ENCODE measurements at regions not wholly inside any gene's neighbourhood (a gene's known extent, or its start where the extent isn't known, plus 50 kb on each side); places are given as distances from the start of the nearest gene placed in this dataset.

DNA sequence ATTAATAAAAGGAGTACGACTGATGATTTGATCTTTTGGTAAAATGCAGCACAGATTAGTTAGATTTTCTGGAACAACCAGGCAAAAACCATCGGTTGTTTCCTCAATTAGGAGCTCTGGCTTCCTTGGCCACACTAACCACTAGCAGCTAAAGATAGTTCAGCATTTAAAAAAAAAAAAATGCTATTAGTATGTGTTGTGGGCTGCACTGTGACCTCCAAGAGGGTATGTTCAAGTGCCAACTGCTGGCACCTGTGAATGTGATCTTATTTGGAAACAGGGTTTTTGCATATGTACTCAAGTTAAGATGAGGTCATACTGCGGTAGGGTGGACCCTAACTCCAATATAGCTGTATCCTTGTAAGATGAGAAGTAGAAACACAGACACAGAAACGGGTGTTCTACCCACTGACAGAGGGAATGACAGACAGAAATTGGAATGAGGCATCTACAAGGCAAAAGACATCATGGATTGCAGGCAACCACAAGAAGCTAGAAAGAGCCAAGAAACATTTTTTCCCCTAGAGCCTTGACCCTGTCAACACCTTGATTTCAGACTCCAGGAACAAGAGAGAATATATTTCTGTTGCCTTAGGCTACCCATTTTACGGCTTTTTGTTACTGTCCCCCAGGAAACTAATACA is 534.6 kb upstream of the ROBO2 start:
- Histone ChIP-seq H3K9ac (ENCODE audit: low read depth, low read length, poor library complexity, severe bottlenecking) (no peak overlapping the region), H3K36me3 (ENCODE audit: insufficient read depth, low read length) (no peaks in the 10 kb centered on the region), H3K9me3 (ENCODE audit: insufficient read depth, low read depth, low read length) (no peaks in the 10 kb centered on the region; the same call in 1 of the 2 replicates), H3K27me3 (ENCODE audit: insufficient read depth, low read length, poor library complexity, severe bottlenecking) (no peaks in the 10 kb centered on the region), H3K79me2 (ENCODE audit: insufficient read depth, low read length) (no peaks in the 10 kb centered on the region), H3F3A (ENCODE audit: low read depth) (no peaks in the 10 kb centered on the region), H3K4me2 (ENCODE audit: low read depth, low read length, poor library complexity, severe bottlenecking) (no peak overlapping the region), H3K9me2 (replicated peaks; ENCODE audit: low read depth, low read length) (no peaks in the 10 kb centered on the region), H2AFZ (ENCODE audit: low read length) (no peak overlapping the region), H4K20me1 (ENCODE audit: insufficient read depth, low read length, poor library complexity, severe bottlenecking) (no peaks in the 10 kb centered on the region), H3K4me3 (ENCODE audit: low read length, poor library complexity, severe bottlenecking) (no peak overlapping the region), H3K4me1 (ENCODE audit: insufficient read depth, low read length, poor library complexity, severe bottlenecking) (no peaks in the 10 kb centered on the region)
- no peak for TF ChIP-seq EZH2phosphoT487 (IDR thresholded peaks at IDR 0.05; ENCODE audit: borderline replicate concordance)
- TF ChIP-seq, protein P1, sequence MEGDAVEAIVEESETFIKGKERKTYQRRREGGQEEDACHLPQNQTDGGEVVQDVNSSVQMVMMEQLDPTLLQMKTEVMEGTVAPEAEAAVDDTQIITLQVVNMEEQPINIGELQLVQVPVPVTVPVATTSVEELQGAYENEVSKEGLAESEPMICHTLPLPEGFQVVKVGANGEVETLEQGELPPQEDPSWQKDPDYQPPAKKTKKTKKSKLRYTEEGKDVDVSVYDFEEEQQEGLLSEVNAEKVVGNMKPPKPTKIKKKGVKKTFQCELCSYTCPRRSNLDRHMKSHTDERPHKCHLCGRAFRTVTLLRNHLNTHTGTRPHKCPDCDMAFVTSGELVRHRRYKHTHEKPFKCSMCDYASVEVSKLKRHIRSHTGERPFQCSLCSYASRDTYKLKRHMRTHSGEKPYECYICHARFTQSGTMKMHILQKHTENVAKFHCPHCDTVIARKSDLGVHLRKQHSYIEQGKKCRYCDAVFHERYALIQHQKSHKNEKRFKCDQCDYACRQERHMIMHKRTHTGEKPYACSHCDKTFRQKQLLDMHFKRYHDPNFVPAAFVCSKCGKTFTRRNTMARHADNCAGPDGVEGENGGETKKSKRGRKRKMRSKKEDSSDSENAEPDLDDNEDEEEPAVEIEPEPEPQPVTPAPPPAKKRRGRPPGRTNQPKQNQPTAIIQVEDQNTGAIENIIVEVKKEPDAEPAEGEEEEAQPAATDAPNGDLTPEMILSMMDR (conservative IDR thresholded peaks at IDR 0.05; ENCODE audit: low read length): no peak

DNA sequence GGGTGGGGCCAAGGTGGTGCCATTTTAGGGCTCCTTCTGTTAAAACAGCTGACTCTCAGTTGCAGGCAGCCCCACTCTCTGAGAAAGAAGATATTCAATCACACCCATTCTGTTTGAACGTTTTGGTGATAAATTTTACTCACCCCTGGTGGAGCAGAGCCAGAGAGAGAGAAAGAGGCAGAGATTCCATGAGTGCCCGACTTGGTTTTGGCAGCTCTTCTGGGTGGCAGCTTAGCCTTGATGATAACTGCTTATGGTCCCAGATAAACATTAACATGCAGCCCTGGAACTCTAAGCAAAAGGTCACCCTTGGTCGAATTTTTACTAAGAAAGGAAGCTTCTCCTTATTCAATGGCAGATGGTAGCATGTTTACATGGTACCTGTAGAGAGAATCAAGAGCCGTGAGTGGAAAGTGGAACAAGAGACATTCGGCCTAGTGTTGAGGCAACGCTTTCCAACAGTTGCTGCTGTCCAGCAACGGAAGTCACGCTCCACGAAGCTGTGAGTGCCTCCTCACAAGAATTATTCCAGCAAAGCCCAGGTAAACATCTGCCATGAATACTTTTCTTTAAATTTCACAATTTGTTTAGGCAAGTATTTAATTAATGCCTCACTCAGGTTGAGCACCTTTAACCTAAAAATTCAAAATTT is 530.6 kb upstream of the ROBO2 start:
- no peak overlapping the region for H3K4me2 ChIP-seq (ENCODE audit: low read depth, low read length, poor library complexity, severe bottlenecking)
- no peak overlapping the region for H3K4me3 ChIP-seq (ENCODE audit: low read length, poor library complexity, severe bottlenecking)
- no peaks in the 10 kb centered on the region; the same call in 1 of the 2 replicates for H3K9me3 ChIP-seq (ENCODE audit: insufficient read depth, low read depth, low read length)
- H3K36me3 ChIP-seq (ENCODE audit: insufficient read depth, low read length): no peaks in the 10 kb centered on the region
- H3K27me3 ChIP-seq (ENCODE audit: insufficient read depth, low read length, poor library complexity, severe bottlenecking): no peaks in the 10 kb centered on the region
- H4K20me1 ChIP-seq (ENCODE audit: insufficient read depth, low read length, poor library complexity, severe bottlenecking): no peaks in the 10 kb centered on the region
- no peaks in the 10 kb centered on the region for H3K79me2 ChIP-seq (ENCODE audit: insufficient read depth, low read length)
- H3F3A ChIP-seq (ENCODE audit: low read depth): no peaks in the 10 kb centered on the region
- no peaks in the 10 kb centered on the region for H3K4me1 ChIP-seq (ENCODE audit: insufficient read depth, low read length, poor library complexity, severe bottlenecking)
- H2AFZ ChIP-seq (ENCODE audit: low read length): no peak overlapping the region
- no peaks in the 10 kb centered on the region for H3K9me2 ChIP-seq (replicated peaks; ENCODE audit: low read depth, low read length)
- H3K9ac ChIP-seq (ENCODE audit: low read depth, low read length, poor library complexity, severe bottlenecking): no peak overlapping the region
- TF ChIP-seq EZH2phosphoT487 (IDR thresholded peaks at IDR 0.05; ENCODE audit: borderline replicate concordance): no peak
- TF ChIP-seq, protein P1 (conservative IDR thresholded peaks at IDR 0.05; ENCODE audit: low read length): no peak

DNA sequence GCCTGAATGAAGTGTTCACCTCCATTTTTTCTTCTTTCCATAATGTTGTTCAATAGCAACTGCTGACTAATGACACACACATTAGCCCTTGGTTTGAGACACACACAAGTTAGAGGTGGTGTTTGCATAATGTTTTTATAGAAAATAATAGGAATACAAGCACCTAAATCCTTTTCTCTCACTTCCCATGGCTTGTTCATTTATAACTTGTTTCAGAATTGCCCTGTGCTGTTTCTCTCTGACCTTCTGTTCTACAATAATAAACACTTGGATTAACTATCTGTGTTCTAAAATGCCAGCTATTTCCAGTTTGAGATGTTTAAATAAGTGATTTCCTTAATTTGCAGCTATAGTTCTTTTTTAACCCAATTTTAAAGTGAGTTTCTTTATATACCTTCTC is 525.1 kb upstream of the ROBO2 start:
- H3K4me2 ChIP-seq (ENCODE audit: low read depth, low read length, poor library complexity, severe bottlenecking): no peak overlapping the region
- no peak overlapping the region for H3K9ac ChIP-seq (ENCODE audit: low read depth, low read length, poor library complexity, severe bottlenecking)
- no peaks in the 10 kb centered on the region for H3K4me1 ChIP-seq (ENCODE audit: insufficient read depth, low read length, poor library complexity, severe bottlenecking)
- no peak overlapping the region for H3K4me3 ChIP-seq (ENCODE audit: low read length, poor library complexity, severe bottlenecking)
- no peaks in the 10 kb centered on the region for H3K9me3 ChIP-seq (ENCODE audit: insufficient read depth, low read depth, low read length)
- H3K27me3 ChIP-seq (ENCODE audit: insufficient read depth, low read length, poor library complexity, severe bottlenecking): no peaks in the 10 kb centered on the region
- no peaks in the 10 kb centered on the region for H3F3A ChIP-seq (ENCODE audit: low read depth)
- no peaks in the 10 kb centered on the region for H3K79me2 ChIP-seq (ENCODE audit: insufficient read depth, low read length)
- no peaks in the 10 kb centered on the region for H3K9me2 ChIP-seq (replicated peaks; ENCODE audit: low read depth, low read length)
- H2AFZ ChIP-seq (ENCODE audit: low read length): no peak overlapping the region
- no peaks in the 10 kb centered on the region for H3K36me3 ChIP-seq (ENCODE audit: insufficient read depth, low read length)
- TF ChIP-seq, protein P1 (conservative IDR thresholded peaks at IDR 0.05; ENCODE audit: low read length): no peak
- TF ChIP-seq EZH2phosphoT487 (IDR thresholded peaks at IDR 0.05; ENCODE audit: borderline replicate concordance): no peak
- no peaks in the 10 kb centered on the region for H4K20me1 ChIP-seq (ENCODE audit: insufficient read depth, low read length, poor library complexity, severe bottlenecking)

Measured in Loucy (cell line).